Mesendoderm (in vitro differentiated cells): ENCODE measurements at regions not wholly inside any gene's neighbourhood (a gene's known extent, or its start where the extent isn't known, plus 50 kb on each side); places are given as distances from the start of the nearest gene placed in this dataset.

Experiments used
- DNase-seq: peaks from one replicate; pipeline ENCODE4 v3.0.0; 2013
- H2AK5ac ChIP-seq: 2 replicates; pipeline ENCODE4 v1.6.1; 2013; ENCODE audit warnings: low read length, inconsistent platforms
- H2BK120ac ChIP-seq: 2 replicates; pipeline ENCODE4 v1.6.1; 2013; ENCODE audit warnings: low read depth, mild to moderate bottlenecking, low read length, moderate library complexity, mixed read lengths
- H2BK15ac ChIP-seq: replicated peaks from 2 replicates; pipeline ENCODE4 v1.6.1; 2013; ENCODE audit warnings: low read depth, mild to moderate bottlenecking, moderate library complexity
- H2BK5ac ChIP-seq: 2 replicates; pipeline ENCODE4 v1.6.1; 2013; ENCODE audit warnings: low read length, inconsistent platforms
- H3K18ac ChIP-seq: 2 replicates; pipeline ENCODE4 v1.6.1; 2013; ENCODE audit warnings: mild to moderate bottlenecking, low read length, mixed read lengths
- H3K23ac ChIP-seq: one replicate; pipeline ENCODE4 v1.6.1; 2013; ENCODE audit warnings: low read length
- H3K27ac ChIP-seq: 2 replicates; pipeline ENCODE4 v1.5.1; 2013; ENCODE audit warnings: low read depth, mild to moderate bottlenecking, inconsistent platforms, low read length, moderate library complexity
- H3K27me3 ChIP-seq: 2 replicates; pipeline ENCODE4 v1.6.1; 2013; ENCODE audit warnings: low read length, control low read depth, mild to moderate bottlenecking, inconsistent platforms; ENCODE audit not compliant: insufficient read depth, poor library complexity
- H3K36me3 ChIP-seq: 2 replicates; pipeline ENCODE4 v1.6.1; 2013; ENCODE audit warnings: low read length, inconsistent platforms; ENCODE audit not compliant: control insufficient read depth, insufficient read depth
- H3K4ac ChIP-seq: one replicate; pipeline ENCODE4 v1.6.1; 2013; ENCODE audit warnings: low read depth, mild to moderate bottlenecking, low read length, moderate library complexity
- H3K4me1 ChIP-seq: 2 replicates; pipeline ENCODE4 v1.6.1; 2013; ENCODE audit warnings: low read depth, low read length, inconsistent platforms; ENCODE audit not compliant: control insufficient read depth
- H3K4me2 ChIP-seq: 2 replicates; pipeline ENCODE4 v1.6.1; 2013; ENCODE audit warnings: low read length
- H3K4me3 ChIP-seq: 2 replicates; pipeline ENCODE4 v1.5.1; 2013; ENCODE audit warnings: mild to moderate bottlenecking, low read length
- H3K56ac ChIP-seq: one replicate; pipeline ENCODE4 v1.6.1; 2013; ENCODE audit warnings: low read length
- H3K79me1 ChIP-seq: 2 replicates; pipeline ENCODE4 v1.6.1; 2013; ENCODE audit warnings: low read length, inconsistent platforms
- H3K79me2 ChIP-seq: 2 replicates; pipeline ENCODE4 v1.6.1; 2013; ENCODE audit warnings: mild to moderate bottlenecking, low read length; ENCODE audit not compliant: control insufficient read depth, insufficient read depth
- H3K9ac ChIP-seq: 2 replicates; pipeline ENCODE4 v1.6.1; 2013; ENCODE audit warnings: low read length, inconsistent platforms
- H4K5ac ChIP-seq: one replicate; pipeline ENCODE4 v1.6.1; 2013; ENCODE audit warnings: low read length
- H4K8ac ChIP-seq: one replicate; pipeline ENCODE4 v1.6.1; 2013; ENCODE audit warnings: low read depth, mild to moderate bottlenecking, control low read depth, low read length, moderate library complexity
- WGBS: extraction: QIAGEN DNeasy Blood & Tissue Kit; methylation state at CpG from one replicate; pipeline ENCODE4 v1.1.7; 2013; ENCODE audit warnings: low lambda C conversion rate, missing lambda C conversion rate; ENCODE audit not compliant: insufficient coverage; ENCODE audit errors: extremely low coverage; 5-methylcytosine and 5-hydroxymethylcytosine counted together

- Histone ChIP-seq H2BK120ac (no peak overlapping the region), H3K79me1 (no peaks in the 10 kb centered on the region), H3K4me1 (no peaks in the 10 kb centered on the region), H3K18ac (no peak overlapping the region), H3K23ac (no peak overlapping the region), H4K5ac (no peak overlapping the region), H3K4me2 (no peak overlapping the region), H2BK15ac (no peak overlapping the region), H3K79me2 (no peaks in the 10 kb centered on the region), H4K8ac (no peak overlapping the region), H2BK5ac (no peak overlapping the region), H3K4ac (no peak overlapping the region), H3K4me3 (no peak overlapping the region), H3K36me3 (no peaks in the 10 kb centered on the region), H2AK5ac (no peak overlapping the region), H3K27ac (no peak overlapping the region), H3K56ac (no peak overlapping the region), H3K9ac (no peak overlapping the region), H3K27me3 (no peaks in the 10 kb centered on the region)
- no CpG with 5 or more reads among the region's 6 CpGs for WGBS
- DNase-seq: no peak
Measured at GRCh38 chr13:94784066-94784465, 71.7 kb upstream of the SOX21 start.

GRCh38 chr13:94783489-94783888, 71.1 kb upstream of the SOX21 start:
- Histone ChIP-seq H3K36me3 (no peaks in the 10 kb centered on the region), H3K27ac (no peak overlapping the region), H3K4me3 (no peak overlapping the region), H3K4me2 (no peak overlapping the region), H3K79me1 (no peaks in the 10 kb centered on the region), H3K23ac (no peak overlapping the region), H3K4ac (no peak overlapping the region), H3K56ac (no peak overlapping the region), H2BK120ac (no peak overlapping the region), H2AK5ac (no peak overlapping the region), H2BK15ac (no peak overlapping the region), H4K8ac (no peak overlapping the region), H4K5ac (no peak overlapping the region), H3K27me3 (no peaks in the 10 kb centered on the region), H3K18ac (no peak overlapping the region), H3K9ac (no peak overlapping the region), H3K79me2 (no peaks in the 10 kb centered on the region), H2BK5ac (no peak overlapping the region), H3K4me1 (no peaks in the 10 kb centered on the region)
- no peak for DNase-seq
- no CpG with 5 or more reads among the region's 3 CpGs for WGBS

DNA sequence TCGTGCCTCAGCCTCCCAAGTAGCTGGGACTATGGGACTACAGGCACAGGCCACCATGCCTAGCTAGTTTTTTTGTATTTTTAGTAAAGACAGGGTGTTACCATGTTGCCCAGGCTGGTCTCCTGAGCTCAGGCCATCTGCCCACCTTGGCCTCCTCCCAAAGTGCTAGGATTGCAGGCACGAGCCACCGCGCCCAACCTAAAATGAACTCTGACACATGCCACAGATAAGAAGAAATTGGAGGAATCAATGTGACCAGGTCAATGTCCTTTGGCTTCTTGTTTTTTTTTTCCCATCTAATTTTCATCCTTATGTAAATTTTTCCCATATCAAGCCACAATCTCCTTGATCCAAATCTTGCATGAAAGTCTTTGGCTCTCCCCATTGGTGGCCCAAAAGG, 68.1 kb upstream of the SOX21 start:
- Histone ChIP-seq H3K4me1 (no peaks in the 10 kb centered on the region), H2AK5ac (no peak overlapping the region), H3K4ac (no peak overlapping the region), H3K27me3 (no peaks in the 10 kb centered on the region), H2BK120ac (no peak overlapping the region), H3K23ac (no peak overlapping the region), H4K8ac (no peak overlapping the region), H3K9ac (no peak overlapping the region), H3K79me1 (no peaks in the 10 kb centered on the region), H3K18ac (no peak overlapping the region), H3K56ac (no peak overlapping the region), H3K4me3 (no peak overlapping the region), H3K27ac (no peak overlapping the region), H3K36me3 (no peaks in the 10 kb centered on the region), H3K4me2 (no peak overlapping the region), H2BK5ac (no peak overlapping the region), H4K5ac (no peak overlapping the region), H3K79me2 (no peaks in the 10 kb centered on the region), H2BK15ac (no peak overlapping the region)
- no CpG with 5 or more reads among the region's 4 CpGs for WGBS
- DNase-seq: no peak

DNA sequence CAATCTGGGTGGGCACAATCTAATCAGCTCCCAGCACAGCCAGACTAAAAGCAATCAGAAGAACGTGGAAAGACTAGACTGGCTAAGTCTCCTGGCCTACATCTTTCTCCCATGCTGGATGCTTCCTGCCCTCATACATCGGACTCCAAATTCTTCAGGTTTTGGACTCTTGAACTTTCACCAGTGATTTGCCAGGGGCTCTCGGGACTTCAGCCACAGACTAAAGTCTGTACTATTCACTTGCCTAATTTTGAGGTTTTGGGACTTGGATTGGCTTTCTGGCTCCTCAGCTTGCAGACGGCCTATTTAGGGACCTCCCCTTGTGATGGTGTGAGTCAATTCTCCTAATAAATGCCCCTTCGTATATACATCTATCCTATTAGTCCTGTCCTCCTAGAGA, 66.6 kb upstream of the SOX21 start:
- H3K4me1 ChIP-seq: no peaks in the 10 kb centered on the region
- H3K27me3 ChIP-seq: no peaks in the 10 kb centered on the region
- H2BK120ac ChIP-seq: no peak overlapping the region
- H3K18ac ChIP-seq: no peak overlapping the region
- no peaks in the 10 kb centered on the region for H3K79me2 ChIP-seq
- no peak overlapping the region for H3K4me3 ChIP-seq
- no peak overlapping the region for H3K23ac ChIP-seq
- no peak overlapping the region for H4K8ac ChIP-seq
- H3K27ac ChIP-seq: no peak overlapping the region
- H3K56ac ChIP-seq: no peak overlapping the region
- no peak overlapping the region for H3K9ac ChIP-seq
- no peak overlapping the region for H4K5ac ChIP-seq
- no peak overlapping the region for H3K4ac ChIP-seq
- H3K79me1 ChIP-seq: no peaks in the 10 kb centered on the region
- no peak for DNase-seq
- H3K4me2 ChIP-seq: no peak overlapping the region
- no peaks in the 10 kb centered on the region for H3K36me3 ChIP-seq
- no peak overlapping the region for H2BK5ac ChIP-seq
- H2AK5ac ChIP-seq: no peak overlapping the region
- no peak overlapping the region for H2BK15ac ChIP-seq
- WGBS: no CpG with 5 or more reads among the region's 5 CpGs

- Histone ChIP-seq H3K79me1 (no peaks in the 10 kb centered on the region), H3K27ac (no peak overlapping the region), H3K4me2 (no peak overlapping the region), H2BK5ac (no peak overlapping the region), H4K5ac (no peak overlapping the region), H2AK5ac (no peak overlapping the region), H3K79me2 (no peaks in the 10 kb centered on the region), H4K8ac (no peak overlapping the region), H3K27me3 (no peaks in the 10 kb centered on the region), H3K4me1 (no peaks in the 10 kb centered on the region), H2BK120ac (no peak overlapping the region), H3K18ac (no peak overlapping the region), H3K9ac (no peak overlapping the region), H3K36me3 (no peaks in the 10 kb centered on the region), H2BK15ac (no peak overlapping the region), H3K23ac (no peak overlapping the region), H3K4me3 (no peak overlapping the region), H3K56ac (no peak overlapping the region), H3K4ac (no peak overlapping the region)
- DNase-seq: no peak
Measured at GRCh38 chr13:94778585-94778984, 66.2 kb upstream of the SOX21 start.

- H2BK15ac ChIP-seq: no peak overlapping the region
- H3K23ac ChIP-seq: no peak overlapping the region
- H3K4me2 ChIP-seq: no peak overlapping the region
- H3K27ac ChIP-seq: no peak overlapping the region
- no peak overlapping the region for H3K18ac ChIP-seq
- no peak overlapping the region for H4K5ac ChIP-seq
- H3K56ac ChIP-seq: no peak overlapping the region
- H3K27me3 ChIP-seq: no peaks in the 10 kb centered on the region
- no peak overlapping the region for H3K9ac ChIP-seq
- no peak overlapping the region for H3K4ac ChIP-seq
- no peak overlapping the region for H4K8ac ChIP-seq
- no peak overlapping the region for H2AK5ac ChIP-seq
- no CpG with 5 or more reads among the region's 1 CpG for WGBS
- no peak for DNase-seq
- no peak overlapping the region for H2BK5ac ChIP-seq
- no peaks in the 10 kb centered on the region for H3K36me3 ChIP-seq
- no peaks in the 10 kb centered on the region for H3K79me2 ChIP-seq
- H3K4me1 ChIP-seq: no peaks in the 10 kb centered on the region
- no peak overlapping the region for H3K4me3 ChIP-seq
- no peak overlapping the region for H2BK120ac ChIP-seq
- H3K79me1 ChIP-seq: no peaks in the 10 kb centered on the region
Measured at GRCh38 chr13:94776956-94777355, 64.6 kb upstream of the SOX21 start.
